DMS79 (cell line): ENCODE measurements at regions not wholly inside any gene's neighbourhood (a gene's known extent, or its start where the extent isn't known, plus 50 kb on each side); places are given as distances from the start of the nearest gene placed in this dataset.

Experiments used
- DNase-seq: peaks from one replicate; lab custom pipeline; 2025; lab: John Stamatoyannopoulos, UW

GRCh38 chr13:52975969-52976368 is 52.6 kb upstream of the OLFM4 start:
- no peak for DNase-seq

DNA sequence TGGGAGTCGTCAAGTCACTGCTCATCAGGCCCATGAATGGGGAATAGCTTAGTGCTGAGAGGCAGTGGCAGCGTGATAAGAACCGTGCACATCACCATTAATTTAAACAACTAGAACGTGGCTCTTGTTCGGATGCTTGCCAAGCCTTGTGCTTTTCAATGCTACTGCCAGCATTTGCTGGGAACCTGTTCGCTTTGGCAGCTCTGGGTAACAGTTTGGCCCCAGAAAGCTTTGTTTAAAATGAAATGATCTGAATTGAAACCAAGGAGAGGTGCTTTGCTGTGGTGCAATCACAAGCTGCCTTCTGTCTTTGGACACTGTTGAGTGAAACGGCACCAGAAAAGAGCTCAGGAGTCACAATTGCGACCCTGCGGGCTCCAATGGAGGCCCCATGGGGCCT is 53.5 kb upstream of the OLFM4 start:
- DNase-seq: no peak

DNA sequence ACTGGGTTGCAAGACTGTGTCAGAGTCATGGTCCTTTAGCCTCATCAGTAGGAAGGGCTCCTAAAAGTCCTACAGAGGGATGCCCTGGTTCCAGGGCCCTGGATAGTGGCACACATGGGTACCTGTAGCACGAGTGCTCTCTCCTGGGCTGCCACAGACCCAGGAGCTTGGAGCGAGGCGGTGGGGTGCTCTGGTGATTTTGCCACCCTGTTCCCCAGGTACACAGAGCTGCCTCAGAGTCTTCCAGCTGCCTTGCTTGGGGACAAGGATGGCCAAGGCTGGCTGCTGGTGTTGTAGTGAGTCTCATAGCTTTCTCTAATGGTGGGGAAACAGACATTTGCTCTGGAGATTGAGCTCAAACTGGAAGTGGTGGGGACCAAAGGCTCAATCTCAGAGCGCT is 53.9 kb upstream of the OLFM4 start:
- no peak for DNase-seq

DNA sequence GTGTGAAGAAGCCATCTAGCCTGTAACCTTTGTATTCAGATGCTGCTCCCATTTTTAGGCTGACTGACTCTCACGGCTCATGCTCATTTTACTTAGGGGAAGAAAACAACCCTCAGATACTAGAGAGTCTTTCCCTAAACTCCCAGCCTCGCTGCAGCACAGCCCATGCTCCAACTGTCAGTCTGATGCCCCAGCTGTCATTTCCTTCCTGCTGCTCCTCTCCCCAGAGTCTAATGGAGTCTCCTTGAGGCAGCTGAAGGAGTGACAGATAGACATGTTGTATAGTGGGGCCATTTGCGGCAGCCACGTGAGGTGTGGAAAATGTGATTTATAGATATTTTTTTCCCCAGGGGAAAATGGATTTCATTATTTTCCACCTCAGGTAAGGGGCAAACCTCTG is 59.2 kb upstream of the OLFM4 start:
- no peak for DNase-seq

GRCh38 chr13:52968074-52968700 is 60.4 kb upstream of the OLFM4 start:
- peak; percentile 39 for DNase-seq

GRCh38 chr13:52961987-52962386 is 66.6 kb upstream of the OLFM4 start:
- no peak for DNase-seq

GRCh38 chr13:52961256-52961910 is 67.2 kb upstream of the OLFM4 start:
- DNase-seq: no peak

- DNase-seq: no peak
Measured at GRCh38 chr13:52955472-52955874, 73.1 kb upstream of the OLFM4 start.

DNA sequence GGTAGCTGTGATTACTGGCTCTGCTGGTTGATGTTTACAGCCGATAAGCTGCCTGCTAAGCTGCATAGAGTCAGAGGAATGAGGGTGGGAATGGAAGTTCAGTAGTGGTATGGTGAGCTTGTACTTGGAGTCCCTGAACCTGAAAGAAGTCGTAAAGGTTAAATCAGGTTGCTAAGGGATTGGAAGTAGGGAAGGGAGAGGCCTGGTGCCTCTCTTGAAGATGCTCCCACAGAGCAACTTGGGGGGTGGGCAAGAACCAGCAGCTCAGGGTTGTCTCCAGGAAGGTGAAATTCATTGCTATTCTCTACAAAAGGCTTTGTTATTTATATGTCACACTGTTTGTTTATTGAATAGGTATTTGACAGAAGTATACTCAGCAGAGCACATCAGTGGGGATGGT is 73.8 kb upstream of the OLFM4 start:
- no peak for DNase-seq

GRCh38 chr13:52950436-52950956 is 78.1 kb upstream of the OLFM4 start:
- no peak for DNase-seq

GRCh38 chr13:52949742-52950141 is 78.9 kb upstream of the OLFM4 start:
- no peak for DNase-seq

DNA sequence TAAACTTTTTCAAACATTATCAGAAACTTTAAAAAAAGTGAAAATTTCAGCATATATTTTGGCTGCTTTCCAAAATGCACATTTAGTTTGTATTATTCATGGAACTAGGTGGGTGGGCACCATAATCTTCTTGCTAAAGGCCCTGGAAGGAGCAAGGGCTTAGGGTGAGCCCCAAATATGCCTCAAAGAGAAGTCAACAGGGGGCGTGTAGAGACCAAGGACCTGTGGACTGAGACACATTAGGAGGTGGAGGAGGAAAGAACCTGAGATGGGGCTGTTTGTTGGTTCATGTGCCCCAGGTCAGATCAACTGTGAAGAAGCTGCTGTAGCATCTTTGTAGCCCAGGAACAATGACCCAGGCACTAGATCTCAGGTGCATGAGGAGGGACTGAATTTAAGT is 79.6 kb upstream of the OLFM4 start:
- DNase-seq: no peak

DNA sequence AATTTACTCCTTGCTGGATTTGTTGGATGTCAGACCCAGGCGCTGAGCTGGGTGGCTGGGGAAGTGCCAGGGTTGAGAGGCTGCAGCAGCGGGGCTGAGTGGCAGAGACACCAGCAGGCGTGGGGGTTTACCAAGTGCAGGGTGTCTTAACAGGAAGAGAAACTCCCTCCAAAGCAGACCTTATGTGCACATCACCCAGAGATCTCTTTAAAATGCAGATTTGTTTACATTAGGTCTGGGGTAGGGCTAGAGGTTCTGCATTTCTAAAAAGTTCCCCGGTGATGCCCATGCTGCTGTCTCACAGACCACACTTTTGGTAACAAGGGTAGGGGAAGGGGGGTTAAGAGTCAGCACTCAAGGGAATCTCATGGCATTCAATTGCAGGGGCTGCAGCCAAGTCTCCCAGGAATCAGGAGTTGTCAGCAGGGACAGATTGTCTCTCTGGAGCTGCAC is 80.7 kb upstream of the OLFM4 start:
- no peak for DNase-seq

DNA sequence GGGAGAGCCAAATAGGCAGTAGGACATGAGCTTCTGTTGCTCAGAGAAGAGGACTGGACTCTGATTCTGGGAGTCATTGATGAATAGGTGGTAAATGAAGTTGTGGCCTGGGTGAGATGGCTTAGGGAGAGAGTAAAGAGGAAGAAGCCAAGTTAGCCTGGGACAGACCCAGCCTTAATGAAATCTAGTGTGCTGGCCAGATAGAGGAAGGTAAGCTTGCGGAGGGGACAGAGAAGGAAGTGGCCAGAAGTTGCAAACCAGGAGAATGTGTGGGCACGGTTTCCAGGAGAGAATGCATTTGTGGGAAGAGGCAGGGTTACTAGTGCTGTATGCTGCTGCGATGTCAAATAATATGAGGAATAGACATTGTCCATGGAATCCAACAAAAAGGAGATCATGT is 83.3 kb upstream of the OLFM4 start:
- DNase-seq: no peak

DNA sequence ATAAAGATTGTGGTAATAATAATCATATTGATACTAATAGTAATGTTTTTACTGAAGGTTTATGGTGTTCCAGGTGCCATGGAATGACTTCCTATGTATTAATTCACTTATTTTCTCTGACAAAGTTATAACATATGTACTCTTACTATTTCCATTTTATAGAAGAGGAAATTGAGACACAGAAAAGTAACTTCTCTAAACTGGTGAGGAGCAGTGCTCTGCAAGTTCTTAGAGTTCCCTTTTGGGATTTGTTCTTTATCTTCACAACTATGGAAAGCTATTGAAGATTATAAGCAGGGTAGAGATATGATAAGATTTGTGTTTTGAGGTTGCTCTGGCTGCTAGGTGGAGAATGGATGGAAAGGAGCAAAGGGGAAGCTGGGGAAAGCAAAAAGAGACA is 83.9 kb upstream of the OLFM4 start:
- DNase-seq: no peak

DNA sequence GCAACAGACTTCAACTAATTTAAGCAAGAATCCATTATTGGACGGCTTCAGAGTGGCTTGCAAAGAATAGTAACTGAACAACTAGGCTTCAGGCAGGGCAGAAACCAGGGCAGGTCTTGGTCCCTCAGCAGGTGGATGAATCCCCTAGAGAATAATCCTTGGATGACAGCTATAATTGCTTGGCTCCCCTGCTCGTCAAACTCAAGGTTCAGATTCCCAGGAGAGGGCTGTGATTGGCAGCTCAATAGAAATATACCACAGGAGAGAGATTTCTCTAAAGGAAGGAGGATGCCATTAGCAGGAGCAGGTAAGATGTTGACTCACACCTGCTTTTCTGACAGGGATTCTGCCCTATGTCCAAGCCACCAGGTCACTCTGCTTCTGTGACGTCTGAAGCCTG is 89.6 kb upstream of the PCDH8 start:
- DNase-seq: no peak

- no peak for DNase-seq
Measured at GRCh38 chr13:52936806-52937205, 88.4 kb upstream of the PCDH8 start.

DNA sequence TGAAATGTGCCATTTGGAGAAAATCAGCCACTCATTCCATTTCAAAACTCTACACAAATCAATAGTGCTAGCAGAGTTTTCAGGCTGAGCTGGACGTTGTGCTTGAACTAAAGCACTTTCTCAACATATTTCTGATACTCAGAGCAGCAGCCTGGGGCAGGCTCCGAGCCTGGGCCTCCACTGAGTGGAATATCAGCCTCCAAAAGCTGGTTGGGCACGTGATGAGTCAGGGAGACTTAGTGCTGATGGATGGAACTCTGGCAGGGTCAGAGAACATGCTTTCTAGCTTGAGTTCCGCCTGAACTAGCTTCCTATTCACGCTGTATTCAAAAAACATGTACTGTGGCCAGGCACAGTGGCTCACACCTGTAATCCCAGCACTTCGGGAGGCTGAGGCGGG is 85.8 kb upstream of the PCDH8 start:
- DNase-seq: no peak

- no peak for DNase-seq
Measured at GRCh38 chr13:52933547-52934210, 85.2 kb upstream of the PCDH8 start.

GRCh38 chr13:52933099-52933498 is 84.7 kb upstream of the PCDH8 start:
- no peak for DNase-seq

DNA sequence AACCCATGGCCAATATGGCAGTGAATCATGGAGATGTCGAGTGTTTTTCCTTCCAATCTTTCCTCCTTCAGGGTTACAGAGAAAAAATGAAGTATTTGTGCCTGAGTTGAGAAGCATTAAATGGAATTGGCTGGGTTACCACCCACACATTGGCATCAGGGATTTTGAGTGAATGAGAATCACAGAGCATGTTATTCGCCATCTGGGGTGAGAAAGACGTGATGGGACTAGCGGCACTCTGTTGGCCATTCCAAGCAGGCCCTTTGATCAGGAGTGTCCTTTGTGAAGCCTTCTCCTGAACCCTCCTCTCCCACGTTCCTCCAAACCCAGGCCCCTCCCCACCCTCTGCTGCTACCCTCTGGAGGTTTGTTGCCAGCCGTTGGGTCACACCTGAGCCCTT is 84.2 kb upstream of the PCDH8 start:
- no peak for DNase-seq

GRCh38 chr13:52931539-52932431 is 83.3 kb upstream of the PCDH8 start:
- no peak for DNase-seq
